Left kidney (tissue), 1 donor: ENCODE measurements at regions not wholly inside any gene's neighbourhood (a gene's known extent, or its start where the extent isn't known, plus 50 kb on each side); places are given as distances from the start of the nearest gene placed in this dataset.
A peak's percentile ranks its signal among the peaks of the same experiment; 100 is the strongest.

ENCODE experiments used
- DNase-seq: peaks from one replicate; pipeline ENCODE4 v3.0.0-alpha.2; 2013

DNA sequence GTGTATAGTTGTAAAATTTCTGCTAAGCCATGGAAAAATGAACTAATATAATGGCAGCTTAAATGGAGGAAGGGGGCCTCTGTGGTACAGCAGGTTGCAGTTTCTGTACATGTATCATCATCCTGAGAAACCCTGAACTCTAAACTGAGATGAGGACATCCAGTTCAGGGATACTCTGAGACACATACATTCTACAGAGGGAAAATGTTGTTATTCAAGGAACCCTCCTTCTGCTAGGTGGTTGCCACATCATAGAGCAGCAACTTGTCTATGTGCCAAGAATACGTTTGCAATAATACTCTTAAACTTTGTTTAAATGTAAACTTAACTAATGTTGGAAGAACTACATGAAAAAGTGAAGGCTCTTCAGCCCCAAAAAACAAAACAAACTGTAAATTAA, 1310.8 kb upstream of the WWC1 start:
- DNase-seq = no peak

DNA sequence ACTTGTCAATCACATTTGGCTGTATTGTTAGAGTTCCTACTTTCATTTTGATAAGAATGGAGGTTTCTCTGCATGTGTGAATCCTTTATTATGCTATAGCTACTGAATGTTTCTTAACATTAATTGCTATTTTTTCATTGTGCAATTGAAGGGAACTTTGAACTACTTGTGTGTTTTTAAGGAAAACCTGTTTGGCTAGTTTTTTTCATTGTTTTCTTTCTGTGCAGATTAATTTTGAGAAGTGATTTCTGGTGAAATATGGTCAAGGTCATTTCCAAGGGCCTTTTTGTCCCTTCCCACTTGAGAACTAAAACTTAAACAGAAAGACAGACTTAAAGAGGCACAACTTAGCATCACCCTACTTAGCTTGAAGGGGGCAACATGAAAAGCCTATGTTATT, 1309.2 kb upstream of the WWC1 start:
- no peak for DNase-seq

DNA sequence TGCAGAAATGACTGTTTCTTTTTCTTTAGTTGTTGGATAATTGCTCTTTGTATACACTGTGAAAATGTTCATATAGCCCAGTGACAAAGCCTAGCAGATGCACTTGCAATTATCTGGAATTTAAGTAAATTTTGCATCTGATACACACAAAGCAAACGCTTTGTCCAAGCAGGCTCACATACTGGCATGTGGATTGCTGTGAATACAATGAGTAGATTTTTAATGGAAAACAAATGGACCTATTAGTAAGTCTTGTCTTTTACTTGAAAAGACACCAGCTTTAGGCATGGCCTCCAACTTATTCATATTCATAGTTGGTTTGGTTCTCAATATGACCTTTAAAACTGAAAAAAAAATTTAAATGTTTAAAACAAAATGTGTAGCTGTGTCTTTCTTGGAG, 1299.8 kb upstream of the WWC1 start:
- DNase-seq = no peak

DNA sequence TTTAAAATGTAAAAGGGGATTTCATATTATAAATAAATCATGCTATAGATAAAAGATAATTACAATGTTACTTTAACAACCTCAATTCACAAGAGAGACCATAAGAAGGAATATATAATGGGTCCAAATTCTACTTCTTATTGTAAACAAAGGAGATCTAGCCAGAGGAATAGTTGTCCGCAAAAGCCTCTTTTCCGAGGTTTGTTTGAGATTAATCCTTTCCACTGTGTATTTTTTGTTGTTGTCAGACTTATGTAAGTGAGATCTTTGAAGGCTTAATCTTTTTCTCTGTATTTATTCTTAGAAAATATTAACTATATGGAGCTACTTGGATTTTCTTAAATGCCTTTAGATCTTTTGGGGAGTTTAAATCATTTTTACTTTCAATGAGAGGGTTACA, 1299.3 kb upstream of the WWC1 start:
- DNase-seq = no peak

DNA sequence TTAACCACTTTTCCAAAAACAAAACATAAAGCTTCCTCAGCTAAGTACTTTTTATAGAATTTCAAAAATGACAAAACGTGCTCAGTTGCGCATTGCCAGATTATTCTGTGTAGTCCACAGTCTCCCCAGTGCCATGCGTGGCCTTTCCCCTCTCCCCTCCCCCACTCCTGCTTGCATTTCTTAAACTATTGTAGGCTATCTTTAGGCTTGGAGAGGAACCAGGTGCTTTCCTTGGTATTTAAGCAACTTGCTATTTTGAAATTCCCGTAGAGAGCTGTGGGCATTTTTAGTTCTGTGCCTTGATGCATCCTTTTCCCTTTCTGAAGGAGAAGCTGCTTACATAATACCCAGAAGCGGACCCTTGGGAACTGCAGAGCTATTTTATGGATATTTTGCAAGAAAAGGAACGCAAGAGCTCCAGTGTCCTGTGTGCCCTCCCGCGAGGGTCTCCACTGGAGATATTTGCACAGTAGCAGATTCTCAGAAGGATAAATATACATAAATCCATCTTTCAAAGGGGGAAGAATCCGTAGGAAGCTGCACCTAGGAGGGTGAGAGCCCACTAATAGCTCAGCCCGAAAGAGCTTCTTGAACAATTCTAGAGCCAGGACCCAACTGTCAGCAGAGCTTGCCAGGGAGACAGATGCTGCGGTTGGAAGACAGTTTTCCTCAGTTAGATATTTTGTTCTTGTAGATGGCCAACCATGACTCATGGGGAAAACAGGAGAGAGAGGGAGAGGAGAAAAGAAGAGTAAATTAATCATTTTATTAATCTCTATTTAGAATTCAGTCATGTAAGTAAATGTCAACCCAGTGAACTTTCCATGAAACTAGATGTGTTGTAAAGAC, 1298.3 kb upstream of the WWC1 start:
- no peak for DNase-seq

DNA sequence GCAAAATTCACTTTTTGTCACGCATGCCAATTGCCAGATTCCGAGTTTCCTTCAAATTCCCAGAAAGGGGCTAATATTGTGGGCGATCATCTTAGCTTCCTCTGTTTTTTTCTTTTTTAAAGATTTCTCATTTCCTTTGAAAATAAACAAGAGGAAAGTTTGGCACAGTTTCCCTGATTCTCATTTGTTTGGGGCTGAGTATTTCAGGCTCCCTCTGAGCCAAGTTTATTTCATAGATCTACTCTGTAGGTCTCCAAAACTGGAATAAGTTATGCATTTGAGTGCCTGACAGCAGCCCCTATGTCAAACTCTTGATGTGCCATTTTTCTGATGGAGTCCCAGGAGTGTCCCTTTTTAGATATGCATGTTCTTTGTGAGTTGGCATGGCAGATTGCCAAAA, 1297.2 kb upstream of the WWC1 start:
- no peak for DNase-seq

DNA sequence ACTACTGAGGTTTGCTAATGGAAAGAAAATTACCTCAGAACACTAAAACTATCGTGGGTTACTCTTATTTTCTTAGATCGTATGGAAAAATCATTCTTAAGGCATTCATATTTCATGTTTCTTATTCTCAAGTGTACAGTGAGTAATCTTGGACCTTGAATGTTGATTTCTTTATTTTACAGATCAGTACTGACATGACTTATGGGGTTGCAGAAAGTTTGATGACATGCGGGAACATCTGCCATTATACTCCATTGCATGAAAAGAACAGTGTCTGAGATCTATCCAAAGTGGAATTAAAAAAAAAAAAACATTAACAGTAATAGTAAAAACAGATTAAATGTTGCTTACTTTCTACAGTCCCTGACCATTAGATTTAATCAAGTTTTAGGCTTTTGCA, 1290.2 kb upstream of the WWC1 start:
- DNase-seq = no peak

DNA sequence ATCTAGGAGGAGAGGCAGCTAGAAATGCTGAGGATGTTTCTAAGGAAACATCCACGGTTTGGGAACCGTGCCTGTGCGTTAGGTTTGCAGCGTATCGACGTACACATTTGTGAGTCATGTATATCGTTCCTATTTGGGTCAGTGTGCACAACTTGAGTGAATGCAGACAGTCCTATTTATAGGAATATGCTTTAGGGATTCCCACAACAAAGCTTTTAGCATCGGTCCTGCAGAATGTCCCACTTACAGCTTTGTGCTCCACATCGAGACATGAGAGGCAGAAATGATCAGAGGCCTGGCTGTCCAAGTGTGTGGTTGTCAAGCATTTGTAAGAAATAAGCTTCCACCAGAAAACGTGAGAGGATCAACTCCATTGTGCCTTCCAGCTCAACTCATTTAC, 1282.7 kb upstream of the WWC1 start:
- no peak for DNase-seq

DNA sequence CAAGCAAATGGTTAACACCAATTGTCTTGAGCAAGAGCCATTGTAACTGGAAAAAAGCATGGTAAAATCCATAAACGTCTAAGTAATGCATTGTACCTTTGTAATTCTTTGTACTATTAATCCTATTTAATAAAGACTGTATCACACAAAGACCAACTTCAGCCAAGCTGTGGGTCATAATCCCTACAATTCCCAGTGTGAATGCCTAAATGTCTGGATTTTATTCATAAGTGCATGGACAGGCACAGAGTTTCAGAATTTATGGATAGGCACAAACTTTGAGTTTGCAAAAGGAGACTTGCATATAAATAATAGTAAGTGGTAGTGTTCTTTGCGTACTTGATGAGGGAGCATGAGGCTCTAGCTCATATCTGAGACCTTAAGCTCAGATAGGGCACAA, 1280.2 kb upstream of the WWC1 start:
- no peak for DNase-seq

DNA sequence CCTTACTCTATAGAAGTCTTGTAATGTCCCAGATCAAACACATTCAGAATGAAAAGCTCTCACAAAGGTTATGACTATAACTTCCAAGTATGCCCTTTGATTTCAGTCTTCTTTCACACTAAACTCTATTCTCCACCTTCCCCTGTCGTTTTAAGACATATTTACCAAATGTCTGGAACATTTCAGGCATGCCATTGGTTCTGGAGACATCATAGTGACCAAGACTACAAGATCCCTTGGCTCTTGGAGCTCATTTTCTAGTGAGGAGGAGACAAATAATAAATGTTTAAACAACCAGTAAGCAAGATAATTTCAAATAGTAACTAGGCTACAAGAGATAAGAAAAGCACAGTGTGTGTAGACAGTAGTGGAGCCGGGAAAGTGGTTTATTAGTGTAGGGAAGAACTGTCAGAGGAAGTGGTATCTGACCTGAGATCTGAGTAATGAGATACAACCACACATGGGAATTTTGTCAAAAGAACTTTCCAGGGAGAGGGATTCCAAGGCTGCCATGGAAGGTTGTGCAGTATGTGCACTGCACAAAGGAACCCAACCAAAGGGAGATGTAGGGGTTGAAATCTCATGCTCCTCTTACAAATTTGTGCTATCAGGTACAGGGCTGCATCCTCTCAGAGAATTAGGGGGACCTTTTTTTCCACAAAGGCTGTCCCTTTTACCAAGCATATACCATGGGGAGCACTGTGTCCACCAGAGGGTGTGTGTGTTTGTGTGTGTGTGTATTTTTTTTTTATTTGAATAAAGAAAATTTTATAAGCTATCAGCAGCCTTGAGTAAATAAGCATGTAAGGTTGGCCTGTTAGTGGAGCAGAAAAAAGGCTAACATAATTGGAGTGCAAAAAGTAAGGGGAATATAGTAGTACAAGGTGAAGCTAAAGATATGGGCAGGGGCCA, 1279.1 kb upstream of the WWC1 start:
- no peak for DNase-seq

DNA sequence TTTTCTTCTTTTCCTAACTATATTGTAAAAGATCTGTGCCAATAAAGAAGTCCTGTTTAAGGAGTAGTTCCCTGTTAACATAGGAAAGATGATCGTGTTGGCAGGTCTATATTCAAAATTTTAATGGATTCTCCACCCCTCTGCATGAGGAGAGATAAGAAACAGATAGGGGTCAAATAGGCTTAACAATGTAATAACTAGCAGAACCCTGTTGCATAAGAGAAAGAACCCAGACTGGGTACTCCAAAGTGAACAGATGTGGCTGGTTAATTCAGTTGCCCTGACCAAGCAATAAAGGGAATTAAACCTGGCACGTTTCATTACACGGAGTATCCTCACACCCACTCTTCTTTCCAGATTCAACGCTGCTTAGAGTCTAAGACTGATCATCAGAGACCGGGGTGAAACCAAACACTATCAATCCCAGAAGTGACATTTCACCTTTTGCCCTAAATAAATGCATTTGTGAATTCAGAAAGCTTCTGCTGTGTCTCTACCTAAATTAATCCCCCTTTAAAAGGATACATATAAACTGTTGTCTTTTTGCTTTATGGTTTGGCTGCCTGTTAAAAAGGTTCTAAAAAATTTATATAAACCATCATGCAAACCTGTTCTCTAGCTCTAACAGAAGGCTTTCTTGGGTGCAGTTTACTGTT, 1276.9 kb upstream of the WWC1 start:
- DNase-seq = no peak

DNA sequence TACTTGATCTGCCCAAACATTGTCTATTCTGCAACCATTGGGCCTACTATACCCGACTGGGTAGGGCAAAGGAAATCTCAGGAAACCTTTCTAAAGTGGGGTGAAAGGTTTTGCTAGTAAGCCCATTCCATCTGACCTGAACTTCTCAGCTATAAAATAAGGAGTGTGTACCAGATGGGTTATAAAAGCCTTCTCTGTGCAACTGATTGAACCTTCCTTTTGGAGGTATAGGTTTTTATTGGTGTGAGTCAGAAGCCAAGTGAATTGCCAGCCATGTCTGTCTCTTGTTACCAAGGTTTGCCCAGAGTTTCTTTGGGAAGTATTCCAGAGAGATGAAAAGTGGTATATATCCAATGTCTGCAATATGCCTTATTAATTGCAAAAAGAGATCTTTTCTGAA, 1271.0 kb upstream of the WWC1 start:
- DNase-seq = no peak

DNA sequence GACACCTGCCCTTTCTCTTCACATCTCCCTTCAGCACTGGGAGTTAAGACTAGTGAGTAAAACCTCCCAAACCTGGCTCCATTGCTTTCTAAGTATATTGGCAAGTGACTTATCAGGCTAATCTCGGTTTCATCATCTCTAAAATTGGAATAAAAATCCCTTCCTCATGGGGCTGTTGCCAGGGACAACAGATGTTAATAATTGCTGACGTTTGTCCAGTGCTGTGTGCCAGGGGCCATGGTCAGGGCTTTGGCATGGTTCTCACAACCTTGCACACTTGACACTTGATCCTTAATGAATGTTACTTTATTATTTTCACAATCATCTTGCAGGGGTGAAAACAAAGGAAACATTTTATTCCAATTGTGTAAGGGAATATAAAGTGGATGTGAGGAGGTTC, 1262.0 kb upstream of the WWC1 start:
- DNase-seq = no peak

DNA sequence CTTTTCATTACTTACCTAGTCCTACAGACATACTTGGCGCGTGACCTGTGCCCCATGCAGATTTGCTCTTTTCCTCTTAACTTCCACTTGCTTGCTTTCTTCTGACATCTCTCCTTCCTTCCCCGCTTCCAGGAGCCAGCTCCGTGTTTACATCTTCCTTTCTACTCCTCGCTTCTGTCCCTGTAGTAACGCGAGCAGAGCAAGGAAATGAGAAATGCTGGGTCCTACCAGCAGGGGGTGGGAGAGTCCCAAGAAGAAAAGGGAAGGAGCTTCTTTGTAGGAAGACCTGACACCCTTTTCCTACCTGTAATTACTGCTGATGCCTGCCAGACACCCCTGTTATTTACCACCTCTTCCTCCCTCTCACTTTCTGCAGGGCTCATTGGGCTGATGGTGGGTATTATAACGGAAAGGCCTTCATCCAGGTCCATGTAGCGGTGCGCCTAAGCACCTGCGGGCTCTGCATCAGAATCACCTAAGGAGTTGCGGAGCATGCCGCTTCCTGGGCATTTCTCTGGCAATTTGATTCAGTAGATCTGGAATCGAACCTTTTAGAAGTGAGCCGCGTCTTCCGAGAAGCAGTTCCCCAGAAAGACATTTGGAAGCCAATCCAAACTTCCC, 1260.8 kb upstream of the WWC1 start:
- peak; percentile 15 for DNase-seq

DNA sequence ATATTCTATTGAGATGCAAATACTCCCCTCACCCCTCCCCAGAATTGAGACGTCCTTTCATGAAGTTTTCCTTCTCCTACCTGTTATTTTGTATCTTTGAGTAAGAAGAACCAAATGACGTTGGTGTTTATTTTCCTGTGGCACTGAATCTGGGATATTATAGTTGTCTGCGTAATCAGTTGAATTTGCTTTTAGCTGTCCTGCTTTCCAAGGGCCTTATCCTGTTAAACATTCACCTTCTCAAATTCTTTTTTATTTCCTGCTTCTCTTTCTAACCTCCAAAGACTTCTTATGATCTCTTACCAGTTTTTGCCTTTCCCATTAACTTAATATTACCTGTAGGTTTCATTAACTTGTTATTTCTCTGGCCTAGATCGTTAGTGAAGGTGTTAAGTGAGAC, 1254.9 kb upstream of the WWC1 start:
- no peak for DNase-seq

DNA sequence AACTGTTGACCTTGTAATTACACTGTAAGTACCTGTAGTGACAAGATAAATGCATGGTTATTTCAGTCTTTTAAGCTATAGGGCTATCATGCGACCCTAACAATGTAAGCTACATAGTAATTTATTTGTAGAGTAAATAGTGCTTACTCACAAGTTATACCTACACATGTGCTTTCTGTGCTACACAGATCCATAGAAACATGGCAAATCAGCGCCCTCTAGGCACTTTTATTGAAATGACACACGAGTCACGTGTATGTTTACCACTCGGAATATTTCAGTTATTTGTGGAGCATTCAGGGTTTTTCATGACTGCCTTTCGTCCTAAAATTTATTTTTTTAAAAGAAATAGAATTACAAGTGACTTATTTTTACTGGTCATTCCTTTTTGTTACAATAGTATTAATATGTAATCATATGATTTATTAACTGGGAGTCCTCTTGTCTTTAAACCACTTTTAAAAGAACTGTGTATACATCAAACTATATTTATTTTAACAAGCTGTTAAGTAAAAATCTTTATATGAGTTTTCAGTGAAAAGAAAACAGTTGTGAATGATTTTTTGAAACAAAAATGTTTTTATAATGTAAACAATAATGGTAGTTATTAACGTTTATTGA, 1242.3 kb upstream of the WWC1 start:
- peak; percentile 69 for DNase-seq

DNA sequence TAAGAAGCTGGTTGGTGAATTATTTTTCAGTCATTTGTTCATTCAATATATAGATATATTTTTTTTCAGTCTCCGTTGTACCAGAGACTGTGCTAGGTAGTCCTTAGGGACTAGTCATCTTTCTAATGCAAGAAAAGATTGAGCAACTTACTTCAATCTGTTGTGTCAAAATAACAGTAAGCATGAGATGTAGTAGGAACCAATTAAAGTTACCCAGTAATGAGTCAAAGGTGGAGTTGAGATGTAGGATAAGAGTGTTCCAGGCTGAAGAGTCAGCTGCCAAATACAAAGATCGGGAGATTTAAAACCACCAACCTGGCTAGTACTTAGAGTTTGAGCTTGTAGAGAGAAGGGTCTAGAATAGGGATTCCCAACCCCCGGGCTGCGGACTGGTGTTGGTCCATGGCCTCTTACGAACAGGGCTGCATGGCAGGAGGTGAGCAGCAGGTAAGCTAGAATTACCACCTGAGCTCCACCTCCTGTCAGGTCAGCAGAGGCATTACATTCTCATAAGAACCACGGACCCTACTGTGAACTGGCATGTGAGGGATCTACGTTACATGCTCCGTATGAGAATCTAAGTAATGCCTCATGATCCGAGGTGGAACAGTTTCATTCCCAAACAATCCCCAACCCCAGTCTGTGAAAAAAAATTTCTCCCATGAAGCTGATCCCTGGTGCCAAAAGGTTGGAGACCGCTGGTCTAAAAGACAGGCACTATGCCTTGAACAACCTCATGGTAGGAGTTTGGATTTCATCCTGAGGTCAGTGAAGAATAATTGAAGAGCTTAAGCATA, 1241.5 kb upstream of the WWC1 start:
- no peak for DNase-seq

DNA sequence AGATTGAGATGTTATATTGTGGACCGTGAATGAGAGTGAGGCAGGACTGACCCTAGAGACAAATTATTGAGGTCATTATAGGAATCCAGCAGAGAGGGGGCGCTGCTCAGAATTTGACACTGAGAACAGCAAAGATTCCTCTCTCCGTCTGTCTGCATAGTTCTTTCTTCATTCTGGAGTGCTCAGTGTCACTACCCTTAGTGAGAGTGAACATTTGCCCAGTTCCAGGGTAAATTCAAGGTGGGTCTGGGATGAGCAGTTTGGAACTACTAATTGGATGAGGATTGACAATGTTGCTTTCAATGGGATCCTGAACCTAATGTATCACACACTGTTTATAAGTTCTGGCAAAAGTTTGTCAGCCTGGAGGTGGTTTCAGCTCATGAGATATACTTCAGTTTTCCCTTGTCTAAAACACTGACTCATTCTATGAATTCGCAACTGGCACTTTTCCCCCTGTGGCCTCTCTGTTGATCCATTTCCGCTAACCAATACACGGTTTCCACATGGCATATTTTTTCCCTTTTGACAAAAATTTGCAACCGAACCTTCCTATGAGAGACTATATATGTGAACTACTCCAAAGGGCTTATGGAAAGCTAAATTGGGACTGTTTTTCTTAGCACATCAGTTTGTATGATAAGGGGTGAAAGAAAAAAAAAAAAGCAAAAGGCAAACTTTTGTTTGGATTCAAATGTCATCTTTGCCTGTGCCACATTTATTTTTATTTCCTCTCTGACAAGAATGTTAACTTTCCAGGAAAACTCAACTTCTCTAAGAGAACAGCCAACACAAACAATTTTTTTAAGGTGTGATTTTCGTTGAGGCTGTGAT, 1240.7 kb upstream of the WWC1 start:
- DNase-seq = no peak

DNA sequence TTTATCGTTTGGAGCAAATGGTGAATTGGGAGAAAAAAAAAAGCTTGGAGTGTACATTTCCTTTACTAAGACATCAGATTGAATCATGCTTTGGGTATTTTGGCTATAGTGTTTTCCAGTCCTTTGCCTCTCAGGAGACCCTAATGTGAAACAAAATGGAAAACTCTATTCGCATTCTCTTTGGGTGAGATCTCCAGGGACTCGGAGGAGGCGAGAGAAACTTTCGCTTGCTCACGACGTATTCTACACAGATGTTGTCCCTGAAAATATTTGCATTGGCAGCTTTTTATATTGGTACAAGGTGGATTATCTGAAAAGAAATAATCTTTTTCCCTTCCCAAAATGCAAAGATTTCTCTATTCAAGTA, 1240.1 kb upstream of the WWC1 start:
- no peak for DNase-seq

DNA sequence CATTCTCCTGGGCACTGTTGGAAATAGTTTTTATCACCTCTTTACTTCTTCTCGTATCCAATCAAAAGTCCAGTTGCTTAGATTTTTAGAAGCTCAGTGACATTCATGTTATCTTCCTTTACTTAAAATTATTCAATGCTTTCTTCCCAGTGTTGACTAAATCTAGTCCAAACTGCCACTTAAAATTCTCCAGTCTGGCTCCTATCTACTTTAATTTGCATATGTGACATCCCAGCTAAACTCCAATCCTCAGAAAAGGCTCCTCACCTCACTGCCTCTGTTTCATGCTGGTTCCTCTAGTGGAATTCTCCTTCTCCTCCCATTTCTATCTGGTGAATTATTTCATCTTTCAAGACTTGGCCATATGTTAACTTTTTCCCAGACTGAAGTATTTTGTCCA, 1238.7 kb upstream of the WWC1 start:
- no peak for DNase-seq
